Activated CD8-positive, alpha-beta memory T cell treated with anti-CD3 and anti-CD28 coated beads for 1 hour (primary cell): ENCODE measurements at regions not wholly inside any gene's neighbourhood (a gene's known extent, or its start where the extent isn't known, plus 50 kb on each side); places are given as distances from the start of the nearest gene placed in this dataset.
"Not testable (repeated sequence)": the region's sequence is repeated elsewhere in the genome, so short reads cannot be mapped to it uniquely, and the experiment has no call there.

ENCODE experiments used
- DNase-seq, 2 donors: peaks; one replicate each; pipeline ENCODE4 v3.0.0-alpha.2; 2020; ENCODE audit warnings: low read depth in 1 of 2; ENCODE audit errors: extremely low read depth in 1 of 2

DNA sequence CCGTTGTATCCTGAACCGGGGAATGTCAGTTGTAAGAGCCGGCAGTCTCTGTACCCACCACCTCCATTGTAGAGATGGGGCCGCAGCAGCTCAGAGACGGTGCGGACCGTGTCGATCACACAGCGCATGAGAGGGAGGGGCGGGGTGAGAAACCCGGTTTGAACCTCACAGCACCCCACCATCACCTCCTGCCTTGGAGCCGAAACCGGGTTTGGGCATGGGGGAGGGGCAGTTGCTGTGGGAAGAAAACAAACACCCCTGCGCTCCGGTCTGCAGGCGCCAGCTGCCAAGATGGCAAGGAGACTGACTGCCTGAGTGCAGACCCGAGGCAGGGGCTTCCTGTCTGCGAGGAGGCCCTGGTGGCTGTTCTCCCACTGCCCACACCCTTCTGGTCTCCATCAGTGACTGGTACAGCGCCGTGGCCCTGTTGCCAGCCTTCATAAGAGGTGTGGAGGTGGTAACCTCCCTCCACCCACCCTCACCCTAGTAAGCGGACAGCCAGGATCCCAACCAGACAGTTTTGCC lies 69.2 kb upstream of the SSBP3 start:
- peak in 1 of 2 donors; percentile 25 for DNase-seq

DNA sequence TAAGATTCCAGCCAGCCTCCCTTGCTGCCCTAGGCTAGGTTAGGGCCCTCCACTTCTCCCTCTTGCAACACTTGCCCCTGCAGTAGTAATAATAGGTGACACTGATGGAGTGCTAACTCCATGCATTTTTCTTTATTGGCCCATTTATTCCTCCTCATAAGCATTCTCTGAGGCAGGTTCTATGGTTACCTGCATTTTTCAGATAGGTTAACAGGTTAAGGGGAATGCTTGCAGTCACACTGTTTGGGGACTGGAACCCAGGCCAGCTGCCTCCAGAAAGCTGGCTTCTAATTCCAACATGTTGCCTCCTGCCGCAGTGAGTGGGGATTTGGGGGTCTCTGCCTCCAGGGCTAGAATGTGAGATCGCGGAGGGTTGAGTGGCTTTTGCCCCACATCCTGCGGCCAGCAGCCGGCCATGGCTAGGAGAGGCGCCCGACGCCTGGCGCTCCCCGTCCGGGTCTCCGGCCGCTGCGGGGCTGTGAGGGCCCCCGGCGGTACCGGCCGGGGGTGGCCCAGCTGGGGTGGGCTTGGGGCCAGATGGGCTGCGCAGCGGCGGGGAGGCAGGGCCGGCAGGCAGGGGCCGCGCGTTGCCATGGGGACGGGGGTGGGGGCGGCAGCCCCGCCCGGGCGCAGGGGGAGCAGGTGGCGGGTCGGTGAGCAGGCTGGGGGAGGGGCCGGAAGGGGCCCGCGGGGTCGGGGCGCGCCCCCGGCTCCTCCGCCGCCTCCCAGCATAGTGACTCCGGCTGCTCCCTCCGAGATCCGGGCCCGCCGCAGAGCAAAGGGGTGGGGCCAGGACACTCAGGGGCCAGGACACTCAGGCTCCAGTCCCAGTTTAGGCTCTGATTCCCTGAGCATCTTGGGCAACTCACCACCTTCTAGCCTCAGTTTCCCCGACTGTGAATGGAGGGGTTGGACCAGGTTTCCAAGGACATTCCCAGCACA lies 68.4 kb upstream of the SSBP3 start:
- no peak for DNase-seq

- DNase-seq: no peak
These were observed 65.4 kb upstream of the SSBP3 start for GRCh38 chr1:54471588-54471987.

DNA sequence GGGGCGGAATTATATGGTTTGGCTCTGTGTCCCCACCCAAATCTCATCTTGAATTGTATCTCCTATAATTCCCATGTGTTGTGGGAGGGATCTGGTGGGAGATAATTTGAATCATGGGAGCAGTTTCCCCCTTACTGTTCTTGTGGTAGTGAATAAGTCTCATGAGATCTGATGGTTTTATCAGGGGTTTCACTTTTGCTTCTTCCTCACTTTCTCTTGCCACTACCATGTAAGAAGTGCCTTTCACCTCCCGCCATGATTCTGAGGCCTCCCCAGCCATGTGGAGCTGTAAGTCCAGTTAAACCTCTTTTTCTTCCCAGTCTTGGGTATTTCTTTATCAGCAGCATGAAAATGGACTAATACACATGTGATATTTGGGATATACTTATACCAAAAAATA lies 63.2 kb upstream of the SSBP3 start:
- not testable (repeated sequence) for DNase-seq

DNA sequence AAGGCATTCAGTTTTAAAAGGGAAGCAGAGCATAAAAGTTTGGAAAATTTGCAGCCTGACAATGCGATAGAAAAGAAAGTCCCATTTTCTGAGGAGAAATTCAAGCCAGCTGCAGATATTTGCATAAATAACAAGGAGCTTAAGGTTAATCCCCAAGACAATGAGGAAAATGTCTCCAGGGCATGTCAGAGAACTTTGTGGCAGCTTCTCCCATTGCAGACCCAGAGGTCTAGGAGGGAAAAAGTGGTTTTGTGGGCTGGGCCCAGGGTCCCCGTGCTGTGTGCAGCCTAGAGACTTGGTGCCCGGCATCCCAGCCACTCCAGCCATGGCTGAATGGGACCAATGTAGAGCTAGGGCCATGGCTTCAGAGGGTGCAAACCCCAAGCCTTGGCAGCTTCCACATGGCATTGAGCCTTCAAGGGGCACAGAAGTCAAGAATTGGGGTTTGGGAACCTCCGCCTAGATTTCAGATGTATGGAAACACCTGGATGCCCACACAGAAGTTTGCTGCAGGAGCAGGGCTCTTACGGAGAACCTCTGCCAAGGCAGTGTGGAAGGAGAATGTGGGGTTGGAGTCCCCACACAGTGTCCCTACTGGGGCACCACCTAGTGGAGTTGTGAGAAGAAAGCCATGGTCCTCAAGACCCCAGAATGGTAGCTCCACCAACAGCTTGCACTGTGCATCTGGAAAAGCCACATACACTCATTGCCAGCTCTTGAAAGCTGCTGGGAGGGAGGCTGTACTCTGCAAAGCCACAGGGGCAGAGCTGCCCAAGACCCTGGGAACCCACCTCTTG lies 62.3 kb upstream of the SSBP3 start:
- DNase-seq: not testable (repeated sequence)

- DNase-seq: no peak
These were observed 59.2 kb upstream of the SSBP3 start for GRCh38 chr1:54465351-54465811.

DNA sequence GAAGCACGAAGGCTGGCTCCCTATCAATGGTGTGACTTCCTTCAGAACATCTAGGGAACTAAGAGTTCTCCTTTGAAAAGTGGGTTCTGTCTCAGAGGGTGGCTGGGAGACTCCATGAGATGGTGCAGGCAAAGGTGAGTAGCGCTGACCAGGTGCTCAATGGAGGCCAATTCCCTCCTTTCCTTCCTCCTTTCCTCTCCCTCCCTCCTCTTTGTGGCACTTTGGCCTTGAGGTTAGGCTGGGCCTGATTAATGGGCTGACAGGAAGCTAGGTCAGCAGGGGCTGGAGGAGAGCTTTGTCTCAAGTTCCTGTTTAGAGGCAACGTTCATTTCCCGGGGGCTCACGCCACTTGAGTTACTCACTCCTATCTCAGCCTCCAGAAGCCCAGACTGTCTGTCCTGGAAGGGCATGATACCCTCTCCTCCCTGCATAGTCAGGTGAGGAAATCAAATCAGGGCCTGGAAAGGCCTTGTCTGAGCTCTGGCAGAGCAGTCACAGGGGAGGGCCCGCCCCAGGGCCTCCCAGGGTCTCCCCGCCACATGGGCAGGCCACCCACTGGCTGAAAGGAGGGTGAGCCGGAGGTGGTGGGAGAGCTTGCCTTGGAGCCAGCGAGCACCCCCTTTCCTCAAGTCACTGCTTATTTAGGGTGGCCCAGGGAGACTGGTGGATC lies 58.4 kb upstream of the SSBP3 start:
- no peak for DNase-seq

- no peak for DNase-seq
These were observed 57.9 kb upstream of the SSBP3 start for GRCh38 chr1:54464031-54464476.

DNA sequence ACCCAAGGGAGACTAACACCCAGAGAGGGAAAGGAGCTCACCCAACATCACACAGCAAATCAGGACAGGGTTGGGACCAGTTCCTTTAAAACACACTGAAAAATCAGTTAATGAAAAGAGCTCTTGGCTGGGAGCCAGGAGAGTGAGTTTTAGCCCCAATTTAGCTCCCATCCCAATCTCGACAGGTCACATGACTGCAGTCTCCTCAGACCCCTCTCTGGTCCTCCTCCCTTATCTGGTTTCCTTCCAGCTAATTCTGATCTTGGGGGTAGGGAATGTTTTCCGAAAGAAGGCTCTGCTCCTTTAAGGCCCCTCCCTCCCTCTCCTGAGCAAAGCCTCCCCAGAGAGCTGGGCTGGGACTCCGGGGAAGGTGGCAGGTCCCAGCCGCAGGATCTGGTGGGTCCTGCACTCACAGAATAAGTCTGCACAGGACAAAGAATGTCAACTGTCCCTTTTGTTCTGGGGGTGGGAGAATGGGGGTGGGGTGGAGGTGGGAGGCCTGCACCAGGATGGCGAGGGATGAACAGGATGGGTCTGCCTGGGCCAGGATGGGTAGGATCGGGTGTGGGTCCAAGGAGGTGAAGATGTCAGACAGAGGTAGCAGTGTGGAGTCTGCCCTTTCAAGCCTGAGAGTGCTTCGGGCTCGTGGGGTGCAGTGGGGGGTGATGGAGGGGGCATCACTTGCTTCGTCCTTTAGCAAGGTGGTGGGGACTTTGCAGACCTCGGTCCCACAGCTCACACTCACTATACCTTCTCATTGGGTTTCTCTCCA lies 57.3 kb upstream of the SSBP3 start:
- no peak for DNase-seq

GRCh38 chr1:54462597-54463258 lies 56.5 kb upstream of the SSBP3 start:
- DNase-seq: no peak

GRCh38 chr1:54461731-54462596 lies 55.8 kb upstream of the SSBP3 start:
- DNase-seq: no peak

DNA sequence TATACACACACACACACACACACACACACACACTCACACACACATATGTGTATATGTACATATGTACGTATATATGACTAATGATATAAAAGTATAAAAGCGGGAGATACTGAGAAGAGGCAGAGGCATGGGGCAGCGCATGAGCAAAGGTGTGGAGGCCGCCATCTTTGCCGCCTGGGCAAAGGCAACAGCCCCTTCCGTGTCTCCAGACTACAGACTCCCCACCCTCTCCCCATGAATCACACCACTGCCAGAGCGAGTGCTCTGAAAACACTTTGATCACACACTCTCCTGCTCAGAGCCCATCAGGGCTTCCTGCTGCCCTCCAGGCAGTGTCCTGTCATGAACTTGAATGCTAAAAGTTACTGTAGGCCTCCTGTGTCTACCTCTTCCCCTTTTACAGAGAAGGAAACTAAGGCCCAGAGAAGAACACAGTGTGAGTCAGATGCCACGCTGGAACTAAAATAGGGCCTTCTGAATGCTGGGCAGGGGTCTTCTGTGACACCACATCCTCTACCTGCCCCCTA lies 54.7 kb upstream of the SSBP3 start:
- no peak for DNase-seq

DNA sequence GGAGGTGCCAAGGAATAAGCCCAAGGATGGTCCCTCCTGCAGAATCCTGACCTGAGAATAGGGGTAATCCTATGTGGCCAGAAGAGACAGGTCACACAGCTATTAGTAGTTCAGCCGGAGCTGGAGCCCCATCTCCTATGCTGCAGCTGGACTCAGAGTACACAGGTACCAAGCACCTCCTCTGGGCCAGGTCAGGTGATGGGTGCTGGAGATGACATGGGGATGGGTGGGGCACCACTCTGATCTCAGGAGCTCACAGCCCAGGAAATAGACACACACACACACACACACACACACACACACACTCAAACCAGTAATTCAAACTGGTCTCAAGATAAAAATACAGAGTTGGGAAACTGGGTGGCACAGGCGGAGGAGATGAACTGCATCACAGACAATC lies 54.2 kb upstream of the SSBP3 start:
- no peak for DNase-seq

DNA sequence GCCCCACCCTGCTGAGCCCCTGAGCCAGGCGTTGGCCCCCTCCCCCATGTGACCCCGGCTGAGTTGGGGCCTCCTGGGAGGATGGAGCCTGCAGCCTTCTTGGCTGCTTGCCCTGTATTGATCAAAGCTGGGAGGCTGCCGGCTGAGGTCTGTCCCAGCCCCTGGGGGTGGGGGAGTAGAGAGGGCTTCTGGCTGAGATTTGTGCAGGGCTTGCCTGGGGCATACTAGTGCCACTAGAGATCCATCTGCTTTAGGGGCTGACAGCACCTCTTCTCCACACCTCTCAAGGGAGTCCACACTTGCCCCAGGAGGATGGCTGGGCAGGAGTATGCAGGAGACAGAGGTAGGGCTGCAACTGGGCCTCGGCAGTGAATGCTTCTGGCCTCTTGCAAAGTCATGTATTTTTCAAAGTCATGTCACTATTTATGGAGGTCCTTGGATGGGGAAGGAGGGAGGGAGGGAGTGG lies 53.6 kb upstream of the SSBP3 start:
- DNase-seq: no peak

- no peak for DNase-seq
These were observed 52.9 kb upstream of the SSBP3 start for GRCh38 chr1:54459140-54459539.

DNA sequence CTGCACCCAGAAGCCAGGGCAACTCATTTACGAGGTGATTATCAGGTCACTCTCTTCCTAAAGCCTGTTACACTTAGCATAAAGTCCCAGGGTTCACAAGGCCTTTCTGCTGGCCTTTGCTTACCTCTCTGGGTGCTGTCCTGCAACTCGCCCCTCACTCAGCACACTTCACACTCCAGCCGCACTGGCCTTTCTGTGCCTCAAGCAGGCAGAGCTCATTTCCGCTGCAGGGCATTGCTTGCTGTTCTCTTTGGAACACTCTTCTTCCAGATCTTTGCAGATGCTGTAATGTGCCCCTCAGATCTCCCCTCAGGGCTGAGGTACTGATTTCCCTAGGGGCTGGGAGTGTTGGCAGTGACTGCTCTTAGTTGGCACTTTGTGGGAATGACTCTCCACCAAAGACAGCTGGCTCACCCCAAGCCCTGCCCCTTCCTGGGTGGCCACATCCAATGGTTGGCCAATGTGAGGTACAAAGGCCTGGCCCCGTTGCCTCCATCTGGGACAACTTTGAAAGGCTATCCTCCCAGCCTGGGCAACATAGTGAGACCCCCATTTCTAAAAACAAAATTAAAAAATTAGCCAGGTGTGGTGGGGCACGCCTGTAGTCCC lies 50.8 kb upstream of the SSBP3 start:
- DNase-seq: no peak

DNA sequence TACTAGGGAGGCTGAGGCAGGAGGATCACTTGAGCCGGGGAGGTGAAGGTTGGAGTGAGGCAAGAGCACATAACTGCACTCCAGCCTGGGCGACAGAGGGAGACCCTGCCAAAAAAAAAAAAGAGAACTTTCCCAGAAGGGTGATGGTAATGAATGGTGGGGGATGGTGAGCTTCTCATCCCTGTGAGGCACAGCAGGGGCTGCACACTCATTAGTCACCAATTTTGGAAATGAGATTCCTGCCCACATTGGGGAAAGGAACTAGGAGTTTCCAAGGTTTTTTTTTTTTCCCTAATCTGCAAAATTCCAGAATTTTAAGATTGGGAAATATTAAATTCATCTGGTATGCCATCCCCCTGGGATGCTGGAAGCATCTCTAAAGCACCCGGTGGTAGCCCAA lies 50.2 kb upstream of the SSBP3 start:
- no peak for DNase-seq
